HG03103 (cell line): ENCODE measurements at regions not wholly inside any gene's neighbourhood (a gene's known extent, or its start where the extent isn't known, plus 50 kb on each side); places are given as distances from the start of the nearest gene placed in this dataset.

Source experiments
- ATAC-seq: cut with Tn5 transposase; IDR thresholded peaks from one replicate; pipeline ENCODE4 v1.9.1; 2021; ENCODE audit warnings: low read depth; ENCODE audit not compliant: unreplicated experiment

DNA sequence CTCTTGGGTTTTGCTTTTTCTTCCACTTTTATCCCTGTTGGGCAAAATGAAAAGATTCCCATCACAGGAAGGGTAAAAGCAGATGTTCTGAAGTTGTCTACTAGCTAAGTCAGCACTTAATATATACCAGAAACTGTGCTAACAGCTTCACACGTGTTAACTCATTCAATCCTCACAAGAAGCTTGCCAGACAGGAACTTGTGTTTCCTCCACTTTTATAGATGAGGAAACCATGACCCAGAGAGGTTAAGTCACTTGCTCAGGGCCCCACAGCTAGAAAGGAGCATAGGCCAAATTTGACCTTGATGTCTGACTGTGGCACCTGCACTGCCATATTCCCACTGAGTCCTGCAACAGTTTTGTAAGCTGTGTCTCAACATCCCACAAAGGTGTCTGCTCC lies 76.8 kb upstream of the EPC2 start:
- ATAC-seq, result no peak

DNA sequence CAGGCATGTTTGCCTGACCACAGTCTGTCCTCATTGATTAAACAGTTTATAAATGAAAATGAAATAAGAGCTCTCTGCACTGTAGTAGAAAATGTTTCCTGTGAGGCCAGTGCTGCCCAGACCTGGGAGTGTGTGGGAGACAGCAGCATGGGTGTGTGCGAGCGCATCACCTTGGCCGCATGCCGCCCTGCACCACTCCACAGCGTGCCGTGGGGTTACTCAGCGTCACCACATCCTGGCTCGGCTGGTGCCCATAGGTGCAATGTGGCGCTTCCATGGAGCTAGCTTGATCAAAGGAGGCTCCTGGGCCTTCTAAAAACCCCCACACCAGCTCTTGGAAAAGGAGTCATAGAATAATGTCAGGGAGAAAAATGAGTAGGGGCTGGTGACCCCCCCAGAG lies 76.0 kb upstream of the EPC2 start:
- ATAC-seq, result no peak

DNA sequence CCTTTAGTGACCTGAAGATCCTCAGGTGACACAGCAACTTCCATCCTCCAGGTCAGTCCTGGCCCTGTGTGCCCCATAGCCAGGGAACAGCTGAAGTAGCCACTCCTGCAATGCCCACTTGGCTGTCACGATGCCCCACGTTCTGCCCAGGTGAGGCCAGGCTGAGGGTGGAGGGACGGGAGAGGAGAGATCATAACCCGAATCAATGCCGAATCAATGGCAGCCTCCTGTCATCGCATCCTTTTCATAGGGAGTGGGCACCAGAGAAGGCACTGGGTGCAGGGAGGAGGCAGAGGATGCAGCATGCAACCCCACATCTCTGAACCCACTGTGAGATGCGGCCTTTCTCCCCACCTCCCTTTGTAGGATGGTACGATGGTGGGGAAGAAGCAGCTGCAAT lies 75.3 kb upstream of the EPC2 start:
- no peak for ATAC-seq

DNA sequence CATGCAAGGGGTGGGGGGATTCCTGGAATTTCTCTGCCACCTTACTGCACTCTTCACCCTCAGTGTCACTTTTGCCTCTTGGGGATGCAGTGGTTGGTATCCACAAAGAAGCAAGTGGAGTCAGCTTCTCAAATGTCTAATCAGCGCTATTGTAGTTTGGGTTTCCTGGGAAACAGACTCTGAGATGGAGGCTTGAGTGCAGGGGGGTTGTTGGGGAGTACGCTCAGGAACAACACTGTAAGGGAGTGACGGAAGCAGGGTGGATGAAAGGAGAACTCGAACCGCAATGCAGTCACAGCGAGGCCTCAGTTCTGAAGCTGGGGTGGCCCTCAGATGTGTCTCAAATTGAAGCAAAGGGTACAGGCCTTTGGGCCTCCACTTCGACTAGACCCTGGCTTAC lies 73.6 kb upstream of the EPC2 start:
- no peak for ATAC-seq

DNA sequence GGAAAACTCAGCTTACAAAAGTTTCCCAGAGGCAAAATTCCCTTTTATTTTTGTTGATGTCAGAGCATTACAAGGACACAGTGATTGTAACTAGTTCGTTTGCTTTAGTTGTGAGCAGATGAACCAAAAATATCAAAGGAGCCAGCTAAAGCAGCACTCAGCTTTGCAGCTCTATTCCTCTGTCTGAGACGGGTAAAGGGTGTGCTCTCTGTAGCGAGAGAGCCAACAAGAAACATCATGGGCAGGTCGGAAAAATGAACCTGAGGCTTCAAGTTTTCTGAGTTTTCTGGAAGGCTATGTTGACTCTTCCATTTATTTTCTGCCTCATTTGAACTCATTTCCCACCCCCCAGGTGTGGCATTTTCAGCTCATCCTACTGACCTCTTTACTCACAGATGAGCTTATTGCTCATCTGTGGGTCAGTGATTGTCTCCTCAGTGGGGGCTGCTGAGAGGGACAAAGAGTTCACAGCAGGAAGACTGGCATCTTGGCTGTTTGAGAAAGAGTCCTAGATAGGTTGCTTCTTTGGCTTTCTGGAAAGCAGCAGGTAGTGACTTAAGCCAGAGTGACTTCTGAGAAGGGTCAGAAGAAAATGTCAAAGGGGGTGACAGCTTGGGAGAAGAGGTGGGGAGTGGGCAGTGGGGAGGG lies 66.6 kb upstream of the EPC2 start:
- no peak for ATAC-seq

DNA sequence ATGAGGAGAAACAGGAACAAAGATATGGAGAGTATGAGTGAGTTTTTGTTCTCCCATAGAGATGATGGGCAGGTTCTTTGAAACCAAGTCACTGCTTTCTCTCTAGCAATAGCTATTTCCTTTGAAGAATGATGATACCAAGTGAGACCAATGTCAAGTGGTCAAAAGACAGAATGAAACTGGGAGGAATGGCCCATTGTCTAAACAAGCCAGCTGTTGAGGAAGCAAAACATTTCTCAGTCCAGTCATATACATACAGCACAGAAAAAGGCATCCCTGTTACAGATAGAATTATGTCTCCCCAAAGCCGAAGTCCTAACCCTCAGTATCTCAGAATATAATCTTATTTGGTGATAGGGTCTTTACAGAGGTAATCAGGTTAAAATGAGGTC lies 66.1 kb upstream of the EPC2 start:
- ATAC-seq, result peak; percentile 66

DNA sequence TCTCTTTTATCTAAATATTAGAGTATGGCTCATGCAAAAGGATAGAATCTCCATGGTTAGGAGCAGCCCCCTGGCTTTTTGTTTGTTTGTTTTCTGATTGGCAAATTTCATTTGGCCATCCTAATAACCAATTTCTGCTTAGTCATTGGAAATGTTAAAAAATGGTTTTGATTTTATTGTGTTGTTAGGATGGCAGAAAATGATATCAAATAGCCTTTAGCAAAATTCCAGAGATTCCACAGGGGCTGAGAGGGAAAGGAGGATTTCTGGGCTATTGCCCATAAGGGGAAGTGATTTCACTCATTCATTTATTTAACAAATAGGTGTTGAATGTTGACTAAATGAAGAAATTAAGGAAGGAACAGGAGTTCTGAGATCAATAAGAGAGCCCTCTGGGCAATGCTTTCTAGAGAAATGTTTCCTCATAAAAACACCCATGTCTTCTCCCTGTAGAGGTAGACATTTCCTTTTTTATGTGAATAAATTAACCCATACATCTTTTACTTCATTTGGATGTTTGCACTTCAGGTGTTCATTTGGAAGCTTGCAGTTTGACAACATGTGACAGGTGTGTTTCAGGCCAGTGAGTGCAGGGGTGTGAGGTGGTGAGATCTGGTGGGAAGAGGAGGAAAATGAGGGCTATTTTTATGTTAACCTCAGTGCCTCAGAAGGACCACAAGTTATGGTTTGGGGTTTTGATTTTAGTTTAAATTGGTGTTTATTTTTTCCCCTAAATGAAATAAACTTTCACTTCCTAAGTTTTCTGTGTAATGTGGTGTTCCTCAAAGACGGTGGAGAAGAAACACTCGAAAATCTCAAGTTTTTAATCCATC lies 61.7 kb upstream of the EPC2 start:
- ATAC-seq, result no peak

DNA sequence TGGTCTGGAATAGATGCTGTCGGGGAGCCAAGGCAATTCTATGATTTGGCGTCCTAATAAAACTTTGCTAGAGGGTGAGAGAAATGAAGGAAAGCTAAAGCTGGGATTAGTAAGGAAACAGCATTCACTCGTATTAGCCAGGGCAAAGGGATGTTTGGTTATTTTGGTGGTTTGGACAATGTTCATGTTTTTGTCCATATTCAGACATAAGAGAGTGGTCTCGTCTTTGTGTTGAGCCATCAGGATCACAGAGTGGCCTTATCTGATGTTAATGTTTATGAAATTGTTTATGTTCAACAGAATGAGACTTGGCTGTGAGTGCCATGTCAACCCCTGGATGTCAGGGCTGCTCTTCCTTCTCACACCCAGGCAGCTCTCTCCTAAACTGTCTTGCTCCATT lies 58.9 kb upstream of the EPC2 start:
- ATAC-seq, result no peak

DNA sequence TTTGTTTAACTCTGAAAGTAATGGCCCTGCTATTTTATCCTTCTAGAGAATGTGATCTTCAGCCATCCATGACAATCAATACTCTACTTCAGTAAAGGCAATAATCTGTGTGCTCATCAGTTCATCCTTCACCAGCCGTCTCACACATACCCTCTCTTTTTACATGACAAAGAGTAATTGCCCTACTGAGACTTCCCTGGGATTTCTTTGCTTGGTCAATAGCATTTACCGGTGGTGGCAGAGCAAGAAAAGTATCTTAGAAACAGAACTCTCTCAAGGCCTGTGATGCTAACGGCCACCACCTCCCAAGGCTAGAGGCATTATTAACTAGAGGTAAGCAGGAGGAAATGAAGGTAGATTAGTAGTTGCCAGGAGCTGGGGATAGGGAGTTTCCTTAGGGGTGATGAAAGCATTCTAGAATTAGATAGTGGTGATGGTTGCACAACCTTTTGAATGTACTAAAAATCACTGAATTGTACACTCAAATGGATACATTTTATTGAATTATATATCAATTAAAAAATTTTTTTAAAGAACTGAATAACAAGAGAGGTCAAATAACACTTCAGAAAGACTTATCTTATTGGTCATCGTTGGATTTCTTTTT lies 57.9 kb upstream of the EPC2 start:
- no peak for ATAC-seq

DNA sequence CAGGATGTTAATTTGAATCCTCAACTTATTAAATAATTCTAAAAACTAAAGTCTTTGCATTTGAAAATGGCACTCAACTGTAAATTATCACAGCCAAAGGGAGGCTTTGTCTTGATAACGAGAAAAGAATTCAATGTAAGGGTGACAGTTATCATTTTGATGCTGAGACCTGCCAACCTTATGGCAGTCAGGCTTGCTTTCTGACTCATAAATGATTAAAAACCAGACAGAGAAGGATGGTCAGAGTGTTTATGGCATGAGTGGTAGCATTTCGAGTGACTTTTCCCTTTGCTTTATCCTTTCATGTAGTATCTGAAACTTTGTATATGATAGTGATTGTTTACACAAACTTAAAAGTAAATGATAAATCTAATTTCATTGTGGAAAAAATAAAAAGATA lies 53.9 kb upstream of the EPC2 start:
- no peak for ATAC-seq

DNA sequence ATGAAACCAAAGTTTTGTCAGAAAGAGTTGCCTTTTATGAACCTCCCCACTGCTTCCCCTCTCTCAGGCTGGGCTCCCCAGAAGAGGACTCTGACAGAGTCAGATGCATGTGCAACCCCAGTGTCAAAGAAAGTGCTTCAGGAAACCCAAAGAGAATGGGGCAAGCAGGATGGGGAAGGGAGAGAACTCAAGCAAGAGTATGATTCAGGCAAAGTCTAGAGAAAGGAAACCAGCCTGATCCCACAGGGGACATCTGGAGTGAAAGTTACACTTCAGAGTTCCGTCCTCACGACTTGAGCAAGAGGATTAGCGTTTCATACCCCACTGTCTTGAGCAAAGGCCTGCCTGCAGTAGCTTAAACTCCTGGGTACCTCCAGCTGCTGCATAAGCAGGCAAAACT lies 51.8 kb upstream of the EPC2 start:
- no peak for ATAC-seq

DNA sequence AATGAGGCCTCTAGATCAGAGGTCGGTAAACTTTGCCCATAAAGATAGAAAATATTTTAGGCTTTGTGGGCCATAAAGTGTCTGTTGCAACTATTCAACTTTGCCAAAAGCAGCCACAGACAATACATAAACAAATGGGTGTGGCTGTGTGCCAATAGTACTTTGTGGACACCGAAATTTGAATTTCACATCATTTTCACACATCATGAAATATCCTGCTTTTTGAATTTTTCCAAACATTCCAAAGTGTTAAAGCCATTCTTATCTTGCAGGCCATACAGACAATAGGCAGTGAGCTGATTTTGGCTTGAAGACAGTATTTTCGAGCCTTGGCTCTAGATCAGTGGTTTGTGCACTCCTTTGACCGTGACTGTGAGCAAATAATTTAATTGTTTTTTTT lies 51.1 kb upstream of the EPC2 start:
- ATAC-seq, result no peak

DNA sequence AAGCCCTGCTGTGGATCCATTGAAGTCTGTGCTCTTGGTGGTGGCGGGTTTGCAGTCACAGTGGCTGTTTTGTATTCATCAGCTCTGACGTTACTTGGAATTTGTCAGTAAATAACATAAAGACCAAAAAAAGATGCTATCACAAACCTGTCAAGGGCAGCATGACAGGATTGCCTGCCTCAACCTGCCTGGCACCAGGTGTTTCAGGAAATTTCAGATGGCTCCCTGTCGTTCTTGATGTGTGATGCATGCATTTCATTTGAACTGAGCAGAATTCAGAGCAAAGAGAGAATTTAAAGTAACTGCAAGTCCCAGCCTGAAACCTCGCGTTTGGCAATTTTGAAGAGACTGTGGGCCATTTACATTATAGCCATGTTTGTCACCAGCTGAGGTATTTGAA lies 50.3 kb upstream of the EPC2 start:
- ATAC-seq, result no peak
